AG10803 (cell line): ENCODE measurements at regions not wholly inside any gene's neighbourhood (a gene's known extent, or its start where the extent isn't known, plus 50 kb on each side); places are given as distances from the start of the nearest gene placed in this dataset.

Experiments
- DNase-seq: peaks from one replicate; pipeline ENCODE4 v3.0.0; 2010; ENCODE audit warnings: low read depth
- H3K4me3 ChIP-seq: 2 replicates; pipeline ENCODE4 v1.5.1; 2011; ENCODE audit warnings: mild to moderate bottlenecking, low read length, control low read depth
- CTCF ChIP-seq: conservative IDR thresholded peaks from 2 replicates; pipeline ENCODE4 v1.5.1; 2011; ENCODE audit warnings: mild to moderate bottlenecking, low read length, control low read depth, inconsistent platforms

- DNase-seq, result no peak
- no peak for TF ChIP-seq CTCF
- H3K4me3 ChIP-seq, result no peak overlapping the region
Measured at GRCh38 chr13:74569251-74569650, 435.0 kb upstream of the KLF12 start.

- DNase-seq, result no peak
- no peak for TF ChIP-seq CTCF
- H3K4me3 ChIP-seq, result no peak overlapping the region
Measured at GRCh38 chr13:74567485-74567884, 433.3 kb upstream of the KLF12 start.

GRCh38 chr13:74562381-74562780, 428.2 kb upstream of the KLF12 start:
- H3K4me3 ChIP-seq, result no peak overlapping the region
- DNase-seq, result peak; percentile 65
- no peak for TF ChIP-seq CTCF

GRCh38 chr13:74561155-74561554, 427.0 kb upstream of the KLF12 start:
- no peak for TF ChIP-seq CTCF
- no peak for DNase-seq
- H3K4me3 ChIP-seq, result no peak overlapping the region

- H3K4me3 ChIP-seq, result no peak overlapping the region
- no peak for TF ChIP-seq CTCF
- no peak for DNase-seq
Measured at GRCh38 chr13:74560325-74560724, 426.1 kb upstream of the KLF12 start.

GRCh38 chr13:74557870-74558269, 423.7 kb upstream of the KLF12 start:
- TF ChIP-seq CTCF, result no peak
- no peak overlapping the region for H3K4me3 ChIP-seq
- no peak for DNase-seq

GRCh38 chr13:74555651-74556420, 421.6 kb upstream of the KLF12 start:
- DNase-seq, result peak; percentile 4
- H3K4me3 ChIP-seq, result no peak overlapping the region

More at GRCh38 chr13:74555651-74556420, 421.6 kb upstream of the KLF12 start:
- TF ChIP-seq CTCF, result no peak
